Coronary artery (tissue), 2 donors: ENCODE measurements at regions not wholly inside any gene's neighbourhood (a gene's known extent, or its start where the extent isn't known, plus 50 kb on each side); places are given as distances from the start of the nearest gene placed in this dataset.

Experiments used
- DNase-seq: peaks from one replicate; pipeline ENCODE4 v3.0.0-alpha.2; 2017; ENCODE audit warnings: low spot score
- H3K27ac ChIP-seq, 2 donors: fragments of 200-600 bp; sonication (generic); one replicate each; pipeline ENCODE4 v1.5.1; 2016 to 2019
- H3K4me3 ChIP-seq: fragments of 200-600 bp; sonication (generic); 2 replicates; pipeline ENCODE4 v1.5.1; 2016; ENCODE audit warnings: mild to moderate bottlenecking, moderate library complexity
- CTCF ChIP-seq: fragments of 200-600 bp; sonication (generic); IDR thresholded peaks from one replicate; pipeline ENCODE4 v1.5.1; 2019; ENCODE audit warnings: antibody characterized with exemption

DNA sequence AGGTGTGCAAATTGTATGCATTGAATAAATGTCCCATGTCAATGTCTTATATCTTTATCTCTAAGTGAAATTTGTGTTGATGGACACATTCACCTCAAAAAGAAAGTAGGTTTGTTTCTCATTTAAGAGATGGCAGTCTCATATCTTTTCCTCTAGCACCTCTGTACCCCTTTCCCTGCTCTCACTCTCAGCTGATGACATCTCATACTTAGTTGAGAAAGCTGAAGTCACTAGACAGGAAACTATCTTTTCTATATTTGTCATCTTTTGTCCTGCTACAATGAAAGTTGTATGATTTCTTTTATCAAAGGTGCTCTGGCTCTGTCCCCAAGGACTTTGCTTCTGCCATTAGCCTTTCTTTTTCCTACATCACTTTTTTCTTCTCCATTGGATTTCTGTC is 84.0 kb upstream of the GRPR start:
- TF ChIP-seq CTCF: no peak
- Histone ChIP-seq H3K27ac (no peak overlapping the region), H3K4me3 (no peak overlapping the region)
- no peak for DNase-seq

DNA sequence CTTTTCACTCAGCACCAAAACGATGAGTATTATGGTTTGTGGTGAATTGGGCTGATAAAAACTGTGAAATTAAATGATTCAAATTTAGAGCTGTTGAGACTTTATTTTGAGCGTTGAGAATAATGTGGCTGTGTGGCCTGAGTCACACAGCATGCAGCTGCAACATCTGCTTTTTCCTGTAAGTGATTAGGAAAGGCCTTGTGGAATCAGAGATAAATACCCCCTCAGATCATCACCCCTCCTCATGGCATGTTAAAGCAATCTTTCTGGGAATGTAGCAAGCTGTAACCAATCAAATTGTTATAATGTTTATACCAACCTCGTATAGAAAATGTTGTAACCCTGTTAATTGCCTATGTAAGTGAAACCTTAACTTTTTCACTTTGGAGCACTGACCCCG is 90.0 kb upstream of the GRPR start:
- no peak overlapping the region for H3K27ac ChIP-seq
- no peak for TF ChIP-seq CTCF
- DNase-seq: no peak
- H3K4me3 ChIP-seq: no peak overlapping the region

DNA sequence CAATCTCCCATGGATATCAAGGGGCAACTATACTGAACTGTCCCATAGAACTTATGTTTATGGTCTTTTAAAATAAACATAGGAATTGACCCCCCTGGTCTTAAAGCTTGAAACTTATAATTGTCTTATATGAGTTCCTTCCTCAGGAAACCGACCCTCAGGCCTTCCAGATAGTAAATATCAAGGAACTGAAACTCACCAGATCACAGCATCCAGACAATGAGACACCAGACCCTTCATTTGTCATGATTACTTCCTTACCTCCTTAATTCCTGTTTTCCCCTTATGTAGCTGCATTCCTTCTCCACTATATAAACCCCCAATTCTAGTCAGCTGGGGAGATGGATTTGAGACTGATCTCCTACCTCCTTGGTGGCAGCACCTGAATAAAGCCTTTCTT is 94.8 kb upstream of the GRPR start:
- TF ChIP-seq CTCF: no peak
- DNase-seq: no peak

GRCh38 chrX:16023790-16024734 is 99.3 kb upstream of the GRPR start:
- Histone ChIP-seq H3K27ac (no peak overlapping the region), H3K4me3 (no peak overlapping the region)
- no peak for DNase-seq
- no peak for TF ChIP-seq CTCF

More for the DNA sequence above, 94.8 kb upstream of the GRPR start:
- Histone ChIP-seq H3K4me3 (no peak overlapping the region), H3K27ac (no peak overlapping the region)

GRCh38 chrX:16022580-16023200 is 100.7 kb upstream of the GRPR start:
- DNase-seq: no peak
- Histone ChIP-seq H3K4me3 (no peak overlapping the region), H3K27ac (no peak overlapping the region)
- no peak for TF ChIP-seq CTCF

DNA sequence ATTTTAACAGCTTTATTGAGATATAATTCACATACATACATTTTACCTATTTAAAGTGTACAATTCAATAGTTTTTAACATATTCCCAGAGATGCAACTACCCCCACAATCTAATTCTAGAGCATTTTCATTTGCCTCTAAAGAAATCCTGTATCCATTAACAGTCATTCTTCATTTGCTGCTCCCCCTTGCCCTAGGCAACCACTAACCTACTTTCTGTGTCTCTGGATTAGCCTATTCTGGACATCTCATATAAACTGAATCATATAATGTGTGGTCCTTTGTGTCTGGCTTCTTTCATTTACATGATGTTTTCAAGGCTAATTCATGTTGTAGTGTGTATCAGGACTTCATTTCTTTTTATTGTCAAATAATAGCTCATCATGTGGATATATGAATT is 105.1 kb upstream of the GRPR start:
- no peak overlapping the region for H3K27ac ChIP-seq
- H3K4me3 ChIP-seq: no peak overlapping the region
- no peak for TF ChIP-seq CTCF
- DNase-seq: no peak

GRCh38 chrX:16014171-16014570 is 109.2 kb upstream of the GRPR start:
- Histone ChIP-seq H3K4me3 (no peak overlapping the region), H3K27ac (no peak overlapping the region)
- no peak for DNase-seq
- no peak for TF ChIP-seq CTCF
